GM12891 (cell line): ENCODE measurements at regions not wholly inside any gene's neighbourhood (a gene's known extent, or its start where the extent isn't known, plus 50 kb on each side); places are given as distances from the start of the nearest gene placed in this dataset.

Experiments
- DNase-seq: peaks from one replicate; pipeline ENCODE4 v3.0.0; 2011; ENCODE audit warnings: low spot score; ENCODE audit not compliant: insufficient read length
- FAIRE-seq: peaks from 2 replicates; lab custom pipeline; 2011; peaks lifted over from hg19 to GRCh38; lab: Jason Lieb, UNC
- PAX5 ChIP-seq: IDR thresholded peaks from 2 replicates; pipeline ENCODE4 v1.6.1; 2011; ENCODE audit warnings: low read length, moderate library complexity, mild to moderate bottlenecking; ENCODE audit not compliant: insufficient read depth, severe bottlenecking
- POLR2A ChIP-seq: IDR thresholded peaks from 2 replicates; pipeline ENCODE4 v1.6.1; 2011; ENCODE audit warnings: low read depth, low read length, control low read depth
- POLR2AphosphoS5 ChIP-seq: IDR thresholded peaks from 2 replicates; pipeline ENCODE4 v1.6.1; 2011; ENCODE audit warnings: low read depth, low read length, control low read depth
- POU2F2 ChIP-seq: IDR thresholded peaks from 2 replicates; pipeline ENCODE4 v1.6.1; 2011; ENCODE audit warnings: low read depth, mild to moderate bottlenecking, control low read depth, low read length, moderate library complexity
- SPI1 ChIP-seq: IDR thresholded peaks from 2 replicates; pipeline ENCODE4 v1.6.1; 2011; ENCODE audit warnings: low read depth, low read length, control low read depth
- TAF1 ChIP-seq: IDR thresholded peaks from 2 replicates; pipeline ENCODE4 v1.6.1; 2011; ENCODE audit warnings: low read depth, low read length, control low read depth

DNA sequence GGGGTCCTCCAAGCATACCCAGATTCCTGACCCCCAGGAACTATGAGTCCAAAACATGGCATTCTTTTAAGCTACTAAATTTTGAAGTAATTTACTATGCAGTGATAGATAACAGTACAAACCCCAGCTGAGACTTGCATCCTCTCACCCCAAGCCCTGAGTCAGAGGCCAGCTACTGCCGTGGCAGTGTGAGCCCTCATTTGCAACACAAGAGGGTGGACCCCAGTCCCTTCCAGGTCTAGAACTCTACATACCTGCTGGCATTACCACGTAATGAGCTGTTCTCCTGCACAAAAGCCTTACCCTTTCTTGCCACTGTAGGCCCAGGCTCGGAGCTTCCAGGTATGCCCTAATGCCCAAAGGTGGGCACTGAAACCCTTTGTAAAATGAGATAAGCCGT, 108.6 kb upstream of the ERCC6L2 start:
- no peak for DNase-seq
- TF ChIP-seq SPI1, result no peak
- no peak for TF ChIP-seq TAF1
- no peak for TF ChIP-seq PAX5
- TF ChIP-seq POU2F2, result no peak
- TF ChIP-seq POLR2A, result no peak
- no peak for TF ChIP-seq POLR2AphosphoS5
- FAIRE-seq, result no peak

DNA sequence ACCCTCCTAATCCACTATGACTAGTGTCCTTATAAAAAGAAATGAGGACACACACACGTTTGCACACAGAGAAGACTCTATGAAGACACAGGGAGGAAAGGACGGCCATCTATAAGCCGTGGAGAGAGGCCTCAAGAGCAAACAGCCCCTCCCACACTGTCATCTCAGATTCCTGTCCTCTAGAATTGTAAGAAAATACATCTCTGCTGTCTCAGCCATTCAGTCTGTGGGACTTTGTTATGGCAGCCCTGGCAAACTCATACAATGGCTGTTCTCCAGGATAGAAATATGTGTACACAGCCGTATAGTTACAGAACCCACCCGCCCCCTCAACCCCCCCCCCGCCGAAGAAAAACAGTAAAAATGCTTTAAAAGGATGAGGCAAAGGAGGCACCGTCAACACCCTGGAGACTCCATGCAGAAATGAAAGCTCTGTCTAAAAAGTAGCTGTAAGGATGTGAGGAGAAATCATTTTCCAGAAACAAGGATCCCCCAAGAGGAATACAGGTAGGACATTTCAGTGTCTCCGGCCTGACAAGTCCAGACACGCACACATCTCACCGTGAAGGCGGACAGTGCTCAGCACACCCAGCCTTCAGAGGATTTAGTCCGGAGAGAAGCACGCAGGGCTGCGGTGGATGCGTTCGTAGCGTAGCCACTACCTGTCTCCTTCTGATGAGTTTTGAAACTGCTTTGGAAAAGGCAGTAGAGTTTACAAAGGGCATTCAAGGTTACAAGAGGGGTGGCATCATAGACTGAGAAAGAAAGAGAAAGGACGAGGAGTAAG, 110.8 kb upstream of the ERCC6L2 start:
- no peak for DNase-seq
- no peak for FAIRE-seq
- TF ChIP-seq POLR2A (no peak), POLR2AphosphoS5 (no peak)

DNA sequence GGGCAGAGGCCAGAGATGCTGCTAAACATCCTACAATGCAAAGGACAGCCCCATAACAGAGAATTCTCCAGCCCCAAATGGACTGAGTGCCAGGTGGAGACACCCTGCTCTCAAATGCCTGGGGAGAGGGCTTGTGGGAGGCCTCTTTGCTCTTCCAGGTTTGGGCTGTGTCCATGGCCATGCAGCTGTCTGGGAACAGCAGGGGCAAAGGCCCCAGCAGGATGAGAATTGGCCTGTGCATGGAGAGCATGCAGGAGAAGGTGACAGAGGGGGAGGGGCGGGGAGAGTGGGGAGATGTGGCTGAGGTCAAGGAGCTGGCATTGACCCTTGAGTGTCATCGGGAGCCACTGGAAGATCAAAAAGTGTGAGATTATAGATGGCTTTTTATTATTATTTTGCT, 111.5 kb upstream of the ERCC6L2 start:
- FAIRE-seq (no peak), DNase-seq (no peak)
- TF ChIP-seq PAX5, result no peak

DNA sequence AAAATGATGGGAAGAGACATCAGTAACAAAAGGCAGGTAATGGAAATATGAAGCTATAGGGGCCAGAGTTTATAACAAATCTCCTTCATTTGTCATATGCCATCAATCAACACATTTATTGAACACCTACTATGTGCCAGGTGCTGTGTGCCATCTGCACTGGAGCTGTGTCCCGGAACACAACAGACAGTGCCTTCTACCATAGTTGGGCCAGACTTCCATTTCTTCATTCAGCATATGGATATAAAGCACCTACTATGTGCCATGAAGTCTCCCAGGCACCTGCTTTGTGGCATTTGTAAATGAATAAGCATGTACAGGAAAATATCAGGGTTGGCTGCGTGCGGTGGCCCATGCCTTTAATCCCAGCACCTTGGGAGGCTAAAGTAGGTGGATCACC, 112.5 kb upstream of the ERCC6L2 start:
- FAIRE-seq (no peak), DNase-seq (no peak)

DNA sequence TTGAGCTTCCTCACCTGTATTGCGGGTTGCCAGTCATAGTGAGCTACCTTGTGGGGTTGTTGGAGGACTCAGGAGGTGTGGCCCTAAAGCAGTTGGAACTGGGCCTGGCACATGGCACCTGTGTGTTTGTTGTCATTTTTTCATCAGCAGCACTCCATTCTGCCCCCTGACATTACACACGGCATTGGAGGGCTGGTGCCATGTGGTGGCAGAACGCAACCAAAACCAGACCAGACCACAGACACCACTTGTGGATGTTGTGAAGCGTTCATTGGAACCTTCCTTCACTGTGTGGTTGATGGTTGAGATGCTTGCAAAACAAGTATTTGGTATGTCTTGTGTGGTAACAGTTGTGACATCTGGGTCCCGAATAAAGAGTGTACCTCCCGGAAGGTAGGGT, 113.2 kb upstream of the ERCC6L2 start:
- FAIRE-seq, result peak; percentile 16
- no peak for TF ChIP-seq POU2F2
- no peak for TF ChIP-seq POLR2AphosphoS5
- TF ChIP-seq SPI1, result no peak
- no peak for TF ChIP-seq POLR2A
- TF ChIP-seq PAX5, result no peak
- TF ChIP-seq TAF1, result no peak
- DNase-seq, result no peak

More for the DNA sequence above, 112.5 kb upstream of the ERCC6L2 start:
- no peak for TF ChIP-seq TAF1
- TF ChIP-seq POU2F2, result no peak
- no peak for TF ChIP-seq POLR2AphosphoS5
- TF ChIP-seq POLR2A, result no peak

DNA sequence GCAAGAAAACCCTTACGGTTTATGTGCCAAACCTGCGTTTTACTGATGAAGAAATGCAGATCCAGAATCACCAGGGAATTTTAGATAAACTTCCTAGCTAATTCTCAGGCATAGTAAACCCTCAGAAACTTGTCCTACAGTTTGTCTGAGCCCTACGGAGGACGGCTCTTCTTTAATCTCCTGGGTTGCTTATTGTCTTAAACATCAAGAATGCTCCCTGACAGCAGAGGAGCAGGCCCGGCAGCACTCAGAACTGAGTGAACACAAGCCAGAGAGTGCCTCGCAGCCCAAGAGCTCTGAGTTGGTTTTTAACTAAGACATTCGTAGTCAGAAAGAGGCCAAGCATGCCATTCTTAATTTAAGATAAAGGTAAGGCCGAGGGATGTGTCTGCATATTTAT, 114.7 kb upstream of the ERCC6L2 start:
- DNase-seq, result no peak
- FAIRE-seq, result no peak
- no peak for TF ChIP-seq SPI1
- no peak for TF ChIP-seq POLR2A
- no peak for TF ChIP-seq PAX5
- no peak for TF ChIP-seq POU2F2
- TF ChIP-seq POLR2AphosphoS5, result no peak
- no peak for TF ChIP-seq TAF1

DNA sequence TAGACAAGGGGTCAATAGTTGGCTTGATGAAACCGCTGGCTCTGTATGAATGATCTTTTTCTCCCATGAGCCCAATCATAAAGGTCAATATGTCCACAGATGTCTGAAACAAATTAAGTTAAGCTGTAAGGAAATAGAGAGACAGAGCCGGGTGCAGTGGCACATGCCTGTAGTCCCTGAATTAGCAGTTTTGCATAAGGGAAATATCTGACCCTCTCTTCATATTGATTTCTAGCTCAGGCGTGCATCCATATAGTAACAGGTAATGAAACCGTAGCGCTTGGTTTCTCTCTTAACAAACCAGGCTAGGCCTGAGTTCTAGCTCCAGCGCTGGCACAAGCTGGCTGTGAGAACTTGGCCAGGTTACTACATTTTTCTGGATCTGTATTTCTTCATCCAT, 118.1 kb upstream of the ERCC6L2 start:
- DNase-seq (no peak), FAIRE-seq (peak; percentile 60)
- TF ChIP-seq POLR2AphosphoS5, result no peak
- no peak for TF ChIP-seq POLR2A
- TF ChIP-seq PAX5, result no peak
- TF ChIP-seq POU2F2, result no peak
- TF ChIP-seq SPI1, result no peak
- TF ChIP-seq TAF1, result no peak

DNA sequence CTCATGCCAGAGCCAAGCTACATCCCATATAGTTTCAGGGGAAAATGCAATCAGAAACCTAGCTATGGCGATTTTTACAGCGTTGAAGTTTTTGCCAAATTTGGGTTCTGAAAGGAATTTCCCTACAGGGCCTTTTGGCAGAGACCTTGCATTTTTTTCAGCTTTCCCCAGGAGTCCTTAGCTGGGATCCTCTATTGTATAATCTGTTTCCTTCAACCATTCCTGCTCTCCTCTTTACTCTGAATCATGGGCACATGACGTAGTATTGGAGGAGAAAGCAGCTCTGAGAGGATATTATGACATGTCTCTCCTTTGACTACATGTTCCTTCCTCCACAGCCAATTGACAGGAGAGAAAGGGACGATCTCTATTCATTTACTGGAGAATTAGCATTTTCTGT, 118.5 kb upstream of the ERCC6L2 start:
- DNase-seq (no peak), FAIRE-seq (peak; percentile 55)
- TF ChIP-seq SPI1 (no peak), POLR2A (no peak), POU2F2 (no peak), TAF1 (no peak), PAX5 (no peak), POLR2AphosphoS5 (no peak)

DNA sequence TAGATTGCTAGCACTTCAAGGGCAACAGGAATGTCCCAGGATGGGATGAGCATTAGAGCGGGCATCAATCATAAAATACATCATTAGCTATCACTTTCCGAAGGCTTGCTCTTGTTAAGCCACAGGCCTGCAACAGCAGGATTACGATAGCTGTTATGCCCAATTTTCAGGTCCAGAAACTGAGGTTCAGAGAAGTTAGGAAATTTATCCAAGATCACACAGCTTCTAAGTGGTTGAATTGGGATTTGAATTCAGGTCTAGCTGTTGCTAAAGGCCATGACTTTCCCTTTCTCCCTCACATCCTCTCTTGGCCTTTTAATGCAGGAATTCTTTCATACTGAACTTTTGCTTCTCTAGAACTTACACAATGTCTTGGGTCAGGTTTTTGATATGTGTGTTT, 119.4 kb upstream of the ERCC6L2 start:
- DNase-seq (no peak), FAIRE-seq (no peak)
- TF ChIP-seq SPI1 (no peak), POU2F2 (no peak), TAF1 (no peak), PAX5 (no peak), POLR2AphosphoS5 (no peak), POLR2A (no peak)

DNA sequence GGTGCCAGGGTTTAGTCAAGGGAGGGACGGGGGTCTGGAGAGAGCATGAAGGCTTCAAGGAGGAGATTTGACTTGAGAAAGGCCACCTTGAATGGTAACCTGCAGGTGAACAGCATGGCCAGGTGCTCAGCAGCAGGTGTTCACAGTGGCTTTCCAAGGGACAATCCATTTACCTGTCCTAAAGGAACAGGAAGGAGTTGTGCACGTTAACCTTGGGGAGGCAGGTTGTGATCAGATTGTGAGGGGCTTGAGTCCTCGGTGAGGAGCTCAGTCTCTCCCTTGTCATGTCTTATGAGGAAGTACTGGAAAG, 120.1 kb upstream of the ERCC6L2 start:
- FAIRE-seq, result no peak
- TF ChIP-seq POLR2AphosphoS5, result no peak
- no peak for TF ChIP-seq POU2F2
- no peak for TF ChIP-seq PAX5
- TF ChIP-seq TAF1, result no peak
- no peak for TF ChIP-seq POLR2A
- TF ChIP-seq SPI1, result no peak
- DNase-seq, result no peak
